Gastrocnemius medialis (tissue), 4 donors: ENCODE measurements at regions not wholly inside any gene's neighbourhood (a gene's known extent, or its start where the extent isn't known, plus 50 kb on each side); places are given as distances from the start of the nearest gene placed in this dataset.

Source experiments
- CTCF ChIP-seq, 5 experiments: fragments of 450-650 bp in 3 of 5; fragments of 200-600 bp in 2 of 5; sonication (generic) in 2 of 5; IDR thresholded peaks in 4 of 5; conservative IDR thresholded peaks in 1 of 5; 1 replicate in 4 of 5; 2 replicates in 1 of 5; pipeline ENCODE4 v1.5.1; 2016 to 2019; ENCODE audit warnings: antibody characterized with exemption in 5 of 5, mild to moderate bottlenecking in 3 of 5, moderate library complexity in 3 of 5
- POLR2A ChIP-seq, 2 donors: fragments of 450-650 bp; IDR thresholded peaks; one replicate each; pipeline ENCODE4 v1.6.1; 2017; ENCODE audit warnings: antibody characterized with exemption in 2 of 2, mild to moderate bottlenecking in 2 of 2, moderate library complexity in 2 of 2

- TF ChIP-seq CTCF (IDR thresholded peaks at IDR 0.05 in 4 of 5, conservative IDR thresholded peaks at IDR 0.05 in 1 of 5) (no peak), POLR2A (IDR thresholded peaks at IDR 0.05) (no peak)
These were observed 69.8 kb upstream of the MED13L start for GRCh38 chr12:116347265-116347664.
